DOHH2 (cell line): ENCODE measurements at regions not wholly inside any gene's neighbourhood (a gene's known extent, or its start where the extent isn't known, plus 50 kb on each side); places are given as distances from the start of the nearest gene placed in this dataset.

ENCODE experiments used
- CTCF ChIP-seq: fragments of 200-600 bp; sonication (generic); IDR thresholded peaks from one replicate; pipeline ENCODE4 v1.5.1; 2014; ENCODE audit warnings: antibody characterized with exemption, mild to moderate bottlenecking, low read depth, low read length; ENCODE audit not compliant: poor library complexity, severe bottlenecking
- EZH2phosphoT487 ChIP-seq: fragments of 200-600 bp; sonication (generic); IDR thresholded peaks from 2 replicates; pipeline ENCODE4 v1.6.1; 2017; ENCODE audit warnings: borderline replicate concordance, mild to moderate bottlenecking, antibody characterized with exemption, low read length, moderate library complexity, mixed read lengths

GRCh38 chr14:104283197-104284106 lies 145.1 kb downstream of the KIF26A start:
- TF ChIP-seq CTCF (no peak), EZH2phosphoT487 (no peak)
